Bronchial epithelial cell (primary cell): ENCODE measurements at regions not wholly inside any gene's neighbourhood (a gene's known extent, or its start where the extent isn't known, plus 50 kb on each side); places are given as distances from the start of the nearest gene placed in this dataset.

Source experiments
- DNase-seq: peaks from one replicate; pipeline ENCODE4 v3.0.0-alpha.2; 2010; ENCODE audit warnings: low read depth
- FAIRE-seq: peaks from 2 replicates; lab custom pipeline; 2011; peaks lifted over from hg19 to GRCh38; lab: Jason Lieb, UNC
- H3K27me3 ChIP-seq: 2 replicates; pipeline ENCODE4 v1.5.1; 2011; ENCODE audit warnings: low read length; ENCODE audit not compliant: control insufficient read depth, insufficient read depth
- H3K36me3 ChIP-seq: 2 replicates; pipeline ENCODE4 v1.5.1; 2011; ENCODE audit warnings: low read length; ENCODE audit not compliant: control insufficient read depth, insufficient read depth
- H3K4me3 ChIP-seq: 2 replicates; pipeline ENCODE4 v1.5.1; 2011; ENCODE audit warnings: mild to moderate bottlenecking, low read depth, low read length, control low read depth
- TF ChIP-seq, protein P1 (sequence below): IDR thresholded peaks from 2 replicates; pipeline ENCODE4 v1.5.1; 2011; ENCODE audit warnings: mild to moderate bottlenecking, moderate library complexity, low read length, control low read depth, inconsistent platforms; ENCODE audit not compliant: insufficient read depth, severe bottlenecking

DNA sequence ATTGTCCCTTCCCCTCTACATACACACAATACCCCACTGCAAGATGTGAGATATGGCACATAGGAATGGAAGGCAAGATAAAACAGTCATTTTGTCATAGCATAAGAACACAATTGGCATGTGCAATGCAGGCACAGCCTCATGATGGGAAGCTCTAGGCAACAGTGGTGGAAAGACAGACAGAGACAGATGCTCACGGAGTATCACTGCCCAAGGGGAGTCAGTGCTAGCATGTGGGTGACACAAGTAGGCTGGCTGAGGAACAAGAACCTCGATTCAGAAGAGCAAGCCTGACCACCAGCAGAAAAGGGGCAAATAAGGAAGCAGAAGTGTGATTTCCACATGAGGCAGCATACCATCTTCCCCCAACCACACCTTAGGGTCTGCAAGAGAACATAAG lies 323.6 kb downstream of the PAX3 start:
- TF ChIP-seq, protein P1, sequence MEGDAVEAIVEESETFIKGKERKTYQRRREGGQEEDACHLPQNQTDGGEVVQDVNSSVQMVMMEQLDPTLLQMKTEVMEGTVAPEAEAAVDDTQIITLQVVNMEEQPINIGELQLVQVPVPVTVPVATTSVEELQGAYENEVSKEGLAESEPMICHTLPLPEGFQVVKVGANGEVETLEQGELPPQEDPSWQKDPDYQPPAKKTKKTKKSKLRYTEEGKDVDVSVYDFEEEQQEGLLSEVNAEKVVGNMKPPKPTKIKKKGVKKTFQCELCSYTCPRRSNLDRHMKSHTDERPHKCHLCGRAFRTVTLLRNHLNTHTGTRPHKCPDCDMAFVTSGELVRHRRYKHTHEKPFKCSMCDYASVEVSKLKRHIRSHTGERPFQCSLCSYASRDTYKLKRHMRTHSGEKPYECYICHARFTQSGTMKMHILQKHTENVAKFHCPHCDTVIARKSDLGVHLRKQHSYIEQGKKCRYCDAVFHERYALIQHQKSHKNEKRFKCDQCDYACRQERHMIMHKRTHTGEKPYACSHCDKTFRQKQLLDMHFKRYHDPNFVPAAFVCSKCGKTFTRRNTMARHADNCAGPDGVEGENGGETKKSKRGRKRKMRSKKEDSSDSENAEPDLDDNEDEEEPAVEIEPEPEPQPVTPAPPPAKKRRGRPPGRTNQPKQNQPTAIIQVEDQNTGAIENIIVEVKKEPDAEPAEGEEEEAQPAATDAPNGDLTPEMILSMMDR = no peak
- no peak for FAIRE-seq
- no peak overlapping the region for H3K4me3 ChIP-seq
- DNase-seq = no peak
- no peaks in the 10 kb centered on the region for H3K36me3 ChIP-seq
- peaks cover 1% of the 10 kb centered on the region for H3K27me3 ChIP-seq

DNA sequence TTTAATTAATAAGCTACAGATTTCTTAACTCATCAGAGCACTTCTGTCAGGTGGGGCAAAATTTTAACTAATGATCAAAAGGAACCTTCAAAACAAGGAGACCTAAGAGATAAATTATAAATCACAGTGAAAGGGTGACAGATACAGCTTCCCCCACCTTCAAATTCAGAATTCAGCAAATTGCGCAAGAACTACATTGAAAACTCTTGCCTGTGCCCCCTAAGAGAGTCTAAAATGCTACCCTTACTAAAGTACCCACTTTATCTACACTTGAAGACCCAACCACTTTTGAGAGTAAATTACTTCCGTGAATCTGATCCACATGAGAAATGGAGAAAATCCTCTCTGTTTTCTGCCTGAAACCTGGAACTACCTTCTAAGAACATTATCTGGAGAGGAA lies 324.9 kb downstream of the PAX3 start:
- TF ChIP-seq, protein P1 = no peak
- no peak for FAIRE-seq
- no peak for DNase-seq
- no peaks in the 10 kb centered on the region for H3K36me3 ChIP-seq
- H3K27me3 ChIP-seq = peaks cover 4% of the 10 kb centered on the region
- no peak overlapping the region for H3K4me3 ChIP-seq

DNA sequence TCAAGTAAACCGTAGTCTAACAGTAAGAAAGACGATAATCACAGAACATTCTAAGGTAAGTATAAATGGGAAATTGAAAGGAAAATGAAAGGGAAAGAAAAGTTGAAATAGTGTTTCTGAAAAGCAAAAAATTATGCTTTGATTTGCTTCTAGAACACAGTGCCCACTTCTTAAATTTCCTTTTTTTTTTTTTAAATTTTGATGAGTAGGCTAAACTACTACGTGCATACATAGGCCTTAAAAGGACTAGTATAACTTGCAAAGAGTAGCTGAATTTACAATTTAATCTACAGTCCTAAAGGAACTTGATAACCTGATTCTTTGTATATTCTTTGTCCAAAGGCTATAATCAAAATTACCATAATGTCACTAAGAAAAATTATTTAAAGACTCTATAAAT lies 325.3 kb downstream of the PAX3 start:
- TF ChIP-seq, protein P1 = no peak
- Histone ChIP-seq H3K4me3 (no peak overlapping the region), H3K27me3 (peaks cover 4% of the 10 kb centered on the region), H3K36me3 (no peaks in the 10 kb centered on the region)
- DNase-seq = no peak
- FAIRE-seq = no peak

DNA sequence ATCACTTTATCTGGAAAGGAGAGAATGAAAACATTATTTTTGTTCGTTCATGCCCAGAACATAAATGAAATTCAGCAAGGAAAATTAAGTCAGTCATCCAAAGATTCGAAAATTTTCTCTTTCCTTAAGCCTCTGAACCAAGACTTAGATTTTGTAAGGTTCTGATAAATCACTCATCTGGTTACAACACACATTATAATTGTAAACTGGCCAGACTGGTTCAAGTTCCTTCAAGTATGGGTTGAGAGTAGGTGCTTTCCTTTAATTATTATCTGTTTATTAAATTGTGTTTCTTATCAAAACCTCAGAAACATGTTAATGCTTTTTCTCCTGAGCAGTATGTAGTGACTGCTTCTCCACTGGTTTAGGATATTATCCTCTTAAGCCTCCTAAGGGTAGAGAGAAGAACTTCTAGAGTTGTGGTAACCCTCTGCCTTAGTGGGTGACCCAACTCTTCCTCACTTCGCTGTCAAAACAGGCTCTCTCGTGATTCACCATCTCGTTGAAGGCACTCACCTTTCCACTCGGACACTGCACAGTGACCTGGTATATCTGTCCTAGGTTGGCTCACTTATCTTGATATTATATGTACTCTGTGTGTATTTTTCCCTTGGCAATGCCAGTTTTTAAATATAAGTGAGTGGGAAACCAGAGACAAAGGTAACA lies 325.9 kb downstream of the PAX3 start:
- H3K27me3 ChIP-seq = peaks cover 4% of the 10 kb centered on the region
- H3K4me3 ChIP-seq = no peak overlapping the region
- TF ChIP-seq, protein P1 = no peak
- H3K36me3 ChIP-seq = no peaks in the 10 kb centered on the region
- FAIRE-seq (no peak), DNase-seq (peak; percentile 75)

DNA sequence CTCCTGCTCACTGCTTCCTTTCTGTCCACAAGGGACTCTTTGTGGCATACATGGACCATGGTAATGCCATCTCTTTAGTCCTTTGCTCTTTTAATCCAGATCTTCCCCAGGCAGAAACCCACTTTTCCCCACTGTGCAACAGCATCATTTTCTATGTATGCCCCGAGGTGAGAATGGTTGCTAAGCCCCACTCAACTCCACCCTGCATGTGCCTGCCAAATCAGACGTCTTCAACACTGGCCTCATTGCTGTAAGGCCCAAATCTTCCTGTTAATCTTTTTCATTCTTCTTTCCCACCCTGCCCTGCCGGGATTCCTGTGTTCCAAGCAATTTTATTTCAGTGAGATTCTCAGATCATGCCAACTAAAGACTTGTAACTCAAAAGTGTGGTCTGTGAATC lies 328.4 kb downstream of the PAX3 start:
- peak; percentile 32 for FAIRE-seq
- DNase-seq = no peak
- Histone ChIP-seq H3K4me3 (no peak overlapping the region), H3K27me3 (peaks cover 4% of the 10 kb centered on the region), H3K36me3 (no peaks in the 10 kb centered on the region)
- TF ChIP-seq, protein P1 = no peak

DNA sequence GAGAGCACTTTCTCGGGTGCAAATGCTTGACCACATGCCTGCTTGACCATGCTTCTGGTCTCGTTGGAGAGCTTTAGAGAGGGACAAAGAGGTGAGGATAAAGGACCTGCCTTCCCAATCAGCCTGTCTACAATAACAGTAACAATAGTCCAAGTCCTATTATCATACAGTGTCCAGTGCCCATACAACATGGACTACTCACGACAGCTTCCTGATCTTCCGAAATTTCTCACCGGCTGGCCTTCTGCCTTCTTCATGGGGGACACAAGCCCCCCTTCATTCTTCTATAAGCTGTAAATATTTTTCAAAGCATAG lies 329.0 kb downstream of the PAX3 start:
- no peaks in the 10 kb centered on the region for H3K36me3 ChIP-seq
- TF ChIP-seq, protein P1 = no peak
- FAIRE-seq (no peak), DNase-seq (no peak)
- peaks cover 3% of the 10 kb centered on the region for H3K27me3 ChIP-seq
- no peak overlapping the region for H3K4me3 ChIP-seq
